PFSK-1 (cell line): ENCODE measurements at regions not wholly inside any gene's neighbourhood (a gene's known extent, or its start where the extent isn't known, plus 50 kb on each side); places are given as distances from the start of the nearest gene placed in this dataset.

ENCODE experiments used
- POLR2AphosphoS5 ChIP-seq: IDR thresholded peaks from 2 replicates; pipeline ENCODE4 v1.6.1; 2012; ENCODE audit warnings: low read depth, mild to moderate bottlenecking, control low read depth, low read length, moderate library complexity
- REST ChIP-seq, 2 experiments: IDR thresholded peaks; 2 replicates each; pipeline versions ENCODE4 v1.6.1 to v1.8.0; 2011 to 2012; ENCODE audit warnings: low read depth in 2 of 2, low read length in 2 of 2, control low read depth in 1 of 2, inconsistent platforms in 1 of 2, mild to moderate bottlenecking in 1 of 2, moderate library complexity in 1 of 2; ENCODE audit not compliant: insufficient read depth in 1 of 2
- SIN3A ChIP-seq: IDR thresholded peaks from 2 replicates; pipeline ENCODE4 v1.6.1; 2012; ENCODE audit warnings: mild to moderate bottlenecking, low read length, moderate library complexity, borderline replicate concordance; ENCODE audit not compliant: insufficient read depth
- TAF1 ChIP-seq: IDR thresholded peaks from 2 replicates; pipeline ENCODE4 v1.6.1; 2012; ENCODE audit warnings: low read length, control low read depth, borderline replicate concordance; ENCODE audit not compliant: insufficient read depth

DNA sequence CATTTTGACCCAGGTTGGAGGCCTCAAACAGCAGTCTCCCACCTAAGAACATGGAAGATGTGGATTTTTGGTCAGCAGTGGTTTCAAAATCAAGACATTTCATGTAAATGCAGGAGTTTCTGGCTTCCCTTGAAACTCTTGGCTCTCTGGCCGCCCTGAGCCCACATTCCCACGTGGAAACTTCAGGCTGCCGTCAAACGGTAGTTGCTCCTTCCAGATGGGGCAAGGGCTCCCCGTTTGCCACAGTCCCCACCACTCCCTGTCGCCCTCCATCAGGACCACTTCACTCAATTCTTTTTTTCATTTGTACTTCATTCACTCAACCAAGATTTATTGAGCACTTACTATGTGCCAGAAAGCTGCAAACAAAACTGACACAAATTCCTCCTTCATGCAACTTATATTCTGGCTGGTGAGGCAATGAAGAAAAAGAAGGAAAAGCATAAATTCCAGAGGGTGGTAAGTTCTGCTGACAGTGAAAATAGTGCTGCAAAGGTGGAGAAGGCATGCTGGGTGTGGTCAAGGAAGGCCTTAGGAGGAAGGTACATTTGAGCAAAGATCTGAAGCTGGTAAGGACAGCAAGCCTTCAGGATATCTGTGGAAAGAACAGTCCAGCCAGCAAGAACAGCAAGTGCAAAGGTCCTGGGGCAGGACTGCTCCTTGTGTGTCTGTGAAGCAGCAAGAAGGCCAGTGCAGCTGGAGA lies 62.9 kb upstream of the PTPN1 start:
- TF ChIP-seq POLR2AphosphoS5, result no peak
- no peak for TF ChIP-seq REST (IDR thresholded peaks at IDR 0.05; ENCODE audit: insufficient read depth in 1 of 2, low read depth in 2 of 2, low read length in 2 of 2)
- no peak for TF ChIP-seq TAF1
- TF ChIP-seq SIN3A, result no peak
